ENCODE measurements at regions not wholly inside any gene's neighbourhood (a gene's known extent, or its start where the extent isn't known, plus 50 kb on each side); places are given as distances from the start of the nearest gene placed in this dataset.

DNA sequence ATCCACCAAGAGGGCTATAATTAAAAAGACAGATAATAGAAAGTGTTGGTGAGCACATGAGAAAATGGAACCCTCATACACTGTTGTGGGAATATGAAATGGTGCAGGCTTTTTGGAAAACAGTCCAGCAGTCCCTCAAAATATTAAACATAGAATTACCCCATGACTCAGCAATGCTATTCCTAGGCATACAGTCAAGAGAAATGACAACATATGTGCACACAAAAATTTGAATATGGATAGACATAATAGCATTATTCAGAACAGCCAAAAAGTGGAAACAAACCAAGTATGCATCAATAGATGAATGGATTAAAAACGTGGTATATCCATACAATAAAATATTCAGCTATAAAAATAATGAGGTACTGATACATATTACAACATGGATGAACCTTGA, 64.5 kb upstream of the GDF10 start:
- H3K9me3 ChIP-seq (ENCODE audit: low read length), result no peaks in the 10 kb centered on the region
- 0 out of 2 replicates have a peak, but pooled peaks cover under 1% of the 10 kb centered on the region for H3K27me3 ChIP-seq (ENCODE audit: low read length)
- H3K9ac ChIP-seq (ENCODE audit: low read length), result no peak overlapping the region
- H3F3A ChIP-seq (ENCODE audit: low read length, unreplicated experiment), result no peaks in the 10 kb centered on the region
- intact Hi-C loops (cut with micrococcal nuclease), result no loop called here
- ATAC-seq (no peak), DNase-seq (no peak)
- ChIA-PET CTCF (no interaction called here), POLR2A (ENCODE audit: unreplicated experiment) (no interaction called here)
- no TSS peak for BruUV-seq (replicated peaks)
- H3K9me2 ChIP-seq (replicated peaks; ENCODE audit: low read length), result no peaks in the 10 kb centered on the region
- H3K79me2 ChIP-seq (ENCODE audit: low read length), result no peaks in the 10 kb centered on the region
- H3K27ac ChIP-seq (ENCODE audit: low read length), result no peak overlapping the region
- H3K4me1 ChIP-seq (ENCODE audit: insufficient read depth, low read length), result no peaks in the 10 kb centered on the region
- no peak overlapping the region for H3K4me2 ChIP-seq (ENCODE audit: low read length)
- TF ChIP-seq, protein P1, sequence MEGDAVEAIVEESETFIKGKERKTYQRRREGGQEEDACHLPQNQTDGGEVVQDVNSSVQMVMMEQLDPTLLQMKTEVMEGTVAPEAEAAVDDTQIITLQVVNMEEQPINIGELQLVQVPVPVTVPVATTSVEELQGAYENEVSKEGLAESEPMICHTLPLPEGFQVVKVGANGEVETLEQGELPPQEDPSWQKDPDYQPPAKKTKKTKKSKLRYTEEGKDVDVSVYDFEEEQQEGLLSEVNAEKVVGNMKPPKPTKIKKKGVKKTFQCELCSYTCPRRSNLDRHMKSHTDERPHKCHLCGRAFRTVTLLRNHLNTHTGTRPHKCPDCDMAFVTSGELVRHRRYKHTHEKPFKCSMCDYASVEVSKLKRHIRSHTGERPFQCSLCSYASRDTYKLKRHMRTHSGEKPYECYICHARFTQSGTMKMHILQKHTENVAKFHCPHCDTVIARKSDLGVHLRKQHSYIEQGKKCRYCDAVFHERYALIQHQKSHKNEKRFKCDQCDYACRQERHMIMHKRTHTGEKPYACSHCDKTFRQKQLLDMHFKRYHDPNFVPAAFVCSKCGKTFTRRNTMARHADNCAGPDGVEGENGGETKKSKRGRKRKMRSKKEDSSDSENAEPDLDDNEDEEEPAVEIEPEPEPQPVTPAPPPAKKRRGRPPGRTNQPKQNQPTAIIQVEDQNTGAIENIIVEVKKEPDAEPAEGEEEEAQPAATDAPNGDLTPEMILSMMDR (conservative IDR thresholded peaks at IDR 0.05; ENCODE audit: low read depth, low read length), result no peak
- TF ChIP-seq EZH2phosphoT487 (IDR thresholded peaks at IDR 0.05; ENCODE audit: borderline replicate concordance, low read length) (no peak), EZH2 (IDR thresholded peaks at IDR 0.05; ENCODE audit: low read length, unreplicated experiment) (no peak)
- no peaks in the 10 kb centered on the region for H4K20me1 ChIP-seq (ENCODE audit: low read length)
- H3K4me3 ChIP-seq (ENCODE audit: low read length), result no peak overlapping the region
- H2AFZ ChIP-seq (ENCODE audit: low read length), result no peak overlapping the region
- H3K36me3 ChIP-seq (ENCODE audit: low read depth, low read length), result no peaks in the 10 kb centered on the region

- H4K20me1 ChIP-seq (ENCODE audit: low read length), result no peaks in the 10 kb centered on the region
- ATAC-seq, result no peak
- no peaks in the 10 kb centered on the region for H3K36me3 ChIP-seq (ENCODE audit: low read depth, low read length)
- peaks cover 17% of the 10 kb centered on the region; the same call in 1 of the 2 replicates for H3K27me3 ChIP-seq (ENCODE audit: low read length)
- H3K4me2 ChIP-seq (ENCODE audit: low read length), result no peak overlapping the region
- H3K4me1 ChIP-seq (ENCODE audit: insufficient read depth, low read length), result no peaks in the 10 kb centered on the region
- no peaks in the 10 kb centered on the region for H3K79me2 ChIP-seq (ENCODE audit: low read length)
- H3K9ac ChIP-seq (ENCODE audit: low read length), result no peak overlapping the region
- TF ChIP-seq EZH2phosphoT487 (IDR thresholded peaks at IDR 0.05; ENCODE audit: borderline replicate concordance, low read length) (no peak), EZH2 (IDR thresholded peaks at IDR 0.05; ENCODE audit: low read length, unreplicated experiment) (no peak)
- TF ChIP-seq, protein P1 (conservative IDR thresholded peaks at IDR 0.05; ENCODE audit: low read depth, low read length), result no peak
- no TSS peak for BruUV-seq (replicated peaks)
- H3F3A ChIP-seq (ENCODE audit: low read length, unreplicated experiment), result no peaks in the 10 kb centered on the region
- no peaks in the 10 kb centered on the region for H3K9me2 ChIP-seq (replicated peaks; ENCODE audit: low read length)
- ChIA-PET POLR2A (ENCODE audit: unreplicated experiment) (no interaction called here), CTCF (no interaction called here)
- DNase-seq, result no peak
- H3K4me3 ChIP-seq (ENCODE audit: low read length), result no peak overlapping the region
- intact Hi-C loops (cut with micrococcal nuclease), result no loop called here
- no peak overlapping the region for H2AFZ ChIP-seq (ENCODE audit: low read length)
- H3K27ac ChIP-seq (ENCODE audit: low read length), result no peak overlapping the region
- H3K9me3 ChIP-seq (ENCODE audit: low read length), result no peaks in the 10 kb centered on the region
Measured at GRCh38 chr10:47237316-47238260, 62.4 kb upstream of the GDF10 start.
